GM21528 (cell line): ENCODE measurements at regions not wholly inside any gene's neighbourhood (a gene's known extent, or its start where the extent isn't known, plus 50 kb on each side); places are given as distances from the start of the nearest gene placed in this dataset.
A peak's percentile ranks its signal among the peaks of the same experiment; 100 is the strongest.

ENCODE experiments used
- ATAC-seq: cut with Tn5 transposase; IDR thresholded peaks from one replicate; pipeline ENCODE4 v1.9.1; 2021; ENCODE audit warnings: mild to moderate bottlenecking, moderate library complexity; ENCODE audit not compliant: unreplicated experiment, low FRiP score

DNA sequence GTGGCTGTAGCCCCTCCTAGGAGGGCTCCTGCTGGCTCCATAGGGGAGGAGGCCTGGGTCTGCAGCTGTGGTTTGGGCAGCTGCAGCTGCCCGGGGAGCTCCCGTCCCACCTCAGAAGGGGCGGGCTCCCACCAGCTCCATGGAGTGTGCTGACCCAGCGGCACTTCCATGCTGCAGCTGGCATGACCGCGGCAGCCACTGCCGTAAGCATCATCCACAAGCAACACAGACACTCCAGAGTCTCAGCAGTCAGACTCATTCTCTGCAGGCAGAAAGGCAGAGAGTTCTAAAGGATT, 660.1 kb upstream of the RAB6C start:
- ATAC-seq = no peak

DNA sequence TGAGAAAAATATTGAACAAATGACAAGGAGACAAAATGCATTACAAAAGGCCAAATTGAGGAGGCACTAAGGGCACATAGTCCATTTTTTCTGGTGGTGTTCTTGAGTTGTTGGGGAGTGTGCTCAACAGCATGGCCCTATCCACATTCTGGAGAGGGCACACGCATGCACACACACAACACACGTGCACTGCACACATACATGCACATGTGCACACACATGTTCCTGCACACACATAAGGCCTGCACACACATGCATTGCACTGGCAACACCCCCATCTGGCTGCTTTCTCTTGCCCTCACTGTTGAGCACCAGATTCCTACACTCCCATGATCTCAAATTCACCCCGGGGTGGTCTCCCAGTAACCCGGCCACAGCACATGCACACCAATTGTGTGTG, 659.2 kb upstream of the RAB6C start:
- ATAC-seq = no peak

DNA sequence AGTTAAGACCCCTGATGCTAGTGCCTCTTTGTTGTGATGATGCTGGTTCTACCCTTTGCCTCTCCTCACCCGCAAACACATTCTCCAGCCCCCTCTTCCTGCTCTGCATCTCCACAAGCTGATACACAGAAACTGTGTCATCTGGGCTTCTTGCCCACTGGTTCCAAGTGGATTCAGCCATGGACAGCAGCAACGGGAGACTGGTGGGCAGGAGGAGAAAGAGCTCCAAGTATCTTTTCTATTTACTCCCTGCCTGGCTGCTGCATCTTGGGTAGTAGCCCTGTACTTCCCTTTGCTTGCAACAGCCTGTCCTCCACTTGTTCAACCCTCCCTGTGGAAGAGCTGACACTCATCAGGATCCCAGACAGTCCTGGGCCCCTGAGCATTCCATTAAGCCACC, 655.1 kb upstream of the RAB6C start:
- ATAC-seq = no peak

DNA sequence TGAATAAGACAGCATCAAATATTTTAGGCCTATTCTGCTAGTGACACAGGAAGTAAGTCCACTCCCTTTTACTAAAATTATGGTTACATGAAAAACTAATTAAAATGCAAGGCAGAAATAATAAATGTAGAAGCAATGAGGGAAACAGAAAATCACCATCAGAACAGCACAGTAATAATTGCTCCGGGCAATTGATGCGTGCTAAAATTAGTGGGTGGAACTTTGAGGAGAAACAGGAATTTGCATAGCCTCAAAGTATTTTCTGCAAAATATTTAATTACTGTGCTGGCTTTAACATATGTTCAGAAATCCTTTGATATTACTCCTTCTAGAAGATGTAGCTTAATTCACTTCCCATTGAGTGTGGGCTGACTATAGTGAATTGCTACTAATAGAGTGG, 654.3 kb upstream of the RAB6C start:
- no peak for ATAC-seq

DNA sequence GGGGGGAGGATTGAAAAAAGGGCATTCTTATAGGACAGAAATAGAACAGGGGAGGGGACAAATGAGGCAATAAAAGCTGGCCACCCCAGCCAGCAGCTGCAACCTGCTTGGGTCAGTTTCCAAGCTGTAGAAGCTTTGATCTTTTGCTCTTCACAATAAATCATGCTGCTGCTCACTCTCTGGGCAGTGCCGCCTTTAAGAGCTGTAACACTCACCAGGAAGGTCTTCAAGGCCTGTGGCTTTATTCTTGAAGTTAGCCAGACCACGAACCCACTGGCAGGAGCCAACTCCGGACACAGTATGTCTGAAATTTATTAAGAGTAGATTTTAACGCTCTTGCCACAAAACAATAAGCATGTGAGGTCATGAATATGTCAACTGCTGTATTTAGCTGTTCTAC, 649.9 kb upstream of the RAB6C start:
- ATAC-seq = no peak

DNA sequence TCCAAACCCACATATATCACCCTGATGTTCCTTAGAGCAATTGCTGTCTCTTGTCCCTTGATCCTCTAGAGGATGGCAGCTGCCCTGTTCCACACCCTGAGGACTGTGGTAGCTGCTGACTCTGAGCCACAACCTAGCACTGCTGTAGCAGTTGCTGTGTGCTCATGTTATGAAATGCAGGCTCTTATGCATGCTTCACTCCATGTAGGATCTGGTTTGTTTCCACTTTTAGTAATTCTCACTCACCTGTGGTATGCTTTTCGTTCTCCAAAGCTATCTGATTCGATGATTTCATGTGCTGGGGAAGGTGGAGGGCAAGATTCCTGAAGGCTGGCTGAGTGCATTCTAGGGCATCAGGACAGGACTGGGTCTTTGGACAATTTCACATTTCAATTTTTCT, 649.0 kb upstream of the RAB6C start:
- no peak for ATAC-seq

DNA sequence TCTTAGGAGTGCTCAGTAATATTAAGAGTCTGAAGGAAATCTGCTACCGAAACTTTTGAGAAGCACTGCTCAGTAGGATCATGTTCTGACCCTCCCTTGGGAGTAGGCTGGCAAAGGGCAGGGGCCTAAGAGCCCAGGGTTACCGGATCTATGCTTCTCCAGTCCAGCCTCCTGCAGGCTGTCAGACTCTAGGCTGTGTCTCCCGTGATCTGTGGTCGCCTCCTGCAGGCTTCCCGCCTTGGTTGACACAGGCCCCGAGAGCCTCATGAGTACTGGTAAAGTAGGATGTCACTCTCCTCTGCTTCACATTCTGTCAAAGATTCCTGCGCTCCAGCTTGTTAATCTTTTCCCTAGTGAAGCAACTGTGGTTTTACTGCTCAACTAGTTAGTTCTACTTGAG, 647.8 kb upstream of the RAB6C start:
- ATAC-seq = no peak

DNA sequence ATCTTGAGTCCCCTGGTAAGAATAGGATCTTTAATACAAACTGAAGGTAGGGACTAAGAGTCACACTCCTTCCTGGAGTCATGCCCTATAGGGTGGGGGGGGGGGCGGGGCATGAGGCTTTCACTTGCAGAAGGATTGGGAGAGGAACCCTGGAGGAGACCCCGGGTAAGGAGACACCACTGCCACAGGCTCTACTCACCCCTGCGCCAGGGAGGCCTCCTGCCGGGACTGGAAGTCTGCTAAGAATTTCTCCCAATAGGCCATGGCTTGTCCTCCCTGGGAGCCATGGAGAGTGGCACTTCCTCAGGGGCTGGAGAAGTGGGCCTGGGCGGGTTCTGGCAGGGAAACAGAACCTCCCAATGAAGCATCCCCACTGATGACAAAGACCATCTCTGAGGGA, 645.3 kb upstream of the RAB6C start:
- no peak for ATAC-seq

DNA sequence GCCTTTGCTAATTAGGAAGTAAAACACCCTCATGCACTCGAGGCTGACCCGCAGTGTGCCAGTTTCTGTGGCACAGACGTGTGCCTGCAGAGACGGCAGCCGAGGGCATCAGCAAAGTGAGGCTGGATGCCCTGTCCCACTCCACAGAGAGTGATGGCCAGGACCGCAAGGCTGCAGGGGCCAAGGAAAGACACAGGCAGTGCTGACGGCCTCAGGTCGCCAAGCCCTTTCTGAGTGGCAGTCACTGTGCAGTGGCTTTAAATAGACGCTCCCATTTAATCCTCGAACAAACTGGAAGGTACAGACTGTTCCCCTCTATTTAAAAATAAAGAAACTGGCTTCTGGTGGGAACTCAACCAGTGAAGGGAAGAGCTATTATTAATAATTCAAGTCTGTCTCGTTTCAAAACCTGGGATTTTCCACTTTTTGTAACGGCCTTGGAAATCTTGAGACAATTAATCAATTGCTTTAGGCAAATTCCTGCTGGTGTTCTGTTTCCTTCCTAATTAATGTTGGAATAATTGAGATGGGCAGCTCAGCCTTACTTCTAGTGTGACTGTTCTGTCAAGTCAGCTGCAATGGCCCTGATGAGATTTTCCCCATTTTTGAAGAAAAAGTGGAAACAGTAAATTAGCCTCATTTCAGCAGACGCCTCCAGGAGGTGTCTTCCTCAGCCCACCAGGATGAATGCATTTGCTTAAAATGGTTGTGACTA, 644.6 kb upstream of the RAB6C start:
- ATAC-seq = no peak

DNA sequence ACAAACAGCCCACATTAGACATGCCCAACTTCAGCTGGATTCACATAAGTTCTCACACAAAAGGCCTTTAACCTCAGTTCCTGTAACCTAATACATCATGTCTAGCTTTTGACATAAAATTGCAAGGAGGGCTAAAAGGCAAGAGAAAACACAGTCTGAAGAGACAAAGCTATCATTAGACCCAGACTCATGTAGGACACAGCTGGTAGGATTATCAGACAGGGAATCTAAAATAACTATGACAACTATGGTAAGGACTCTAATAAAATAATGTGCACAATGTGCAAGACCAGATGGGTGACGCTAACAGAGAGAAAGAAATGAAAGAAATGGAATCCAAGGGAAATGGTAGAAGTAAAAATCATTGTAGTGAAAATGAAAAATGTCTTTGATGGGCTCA, 643.2 kb upstream of the RAB6C start:
- no peak for ATAC-seq

DNA sequence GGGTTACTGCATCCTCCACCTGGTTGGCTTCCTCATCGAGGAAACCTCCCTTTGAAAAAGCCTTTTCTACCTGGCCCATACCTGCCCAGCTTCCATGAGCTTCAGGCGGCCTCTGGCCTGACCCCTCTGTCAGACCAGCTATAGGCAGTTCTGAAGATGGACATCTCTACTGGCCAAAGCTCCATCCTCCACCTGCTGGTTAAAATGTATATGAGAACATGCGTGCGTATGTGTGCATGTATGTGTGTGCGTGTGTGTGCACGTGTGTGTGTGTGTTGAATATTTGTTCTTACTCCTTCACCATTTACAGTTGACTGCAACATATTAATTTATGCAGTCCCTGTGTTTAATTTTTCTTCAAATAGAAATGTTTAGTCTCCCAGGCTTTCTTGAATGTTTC, 642.4 kb upstream of the RAB6C start:
- ATAC-seq = no peak

DNA sequence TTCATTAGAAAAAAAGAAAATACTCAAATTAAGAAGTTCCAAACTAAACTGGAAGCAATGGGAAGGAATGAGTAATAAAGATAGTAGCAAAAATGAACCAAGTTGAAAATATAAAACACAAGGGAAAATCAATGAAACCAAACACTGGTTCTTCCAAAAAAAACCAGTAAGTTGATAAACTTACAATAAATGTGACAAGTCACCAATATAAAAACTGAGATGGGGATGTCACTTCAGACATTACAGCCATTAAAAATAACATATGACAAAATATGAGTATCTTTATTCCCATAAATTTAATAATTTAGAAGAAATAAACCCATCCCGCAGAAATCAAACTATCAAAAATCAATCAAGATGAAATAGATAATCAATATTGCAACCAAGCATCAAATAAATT, 633.9 kb upstream of the RAB6C start:
- no peak for ATAC-seq

DNA sequence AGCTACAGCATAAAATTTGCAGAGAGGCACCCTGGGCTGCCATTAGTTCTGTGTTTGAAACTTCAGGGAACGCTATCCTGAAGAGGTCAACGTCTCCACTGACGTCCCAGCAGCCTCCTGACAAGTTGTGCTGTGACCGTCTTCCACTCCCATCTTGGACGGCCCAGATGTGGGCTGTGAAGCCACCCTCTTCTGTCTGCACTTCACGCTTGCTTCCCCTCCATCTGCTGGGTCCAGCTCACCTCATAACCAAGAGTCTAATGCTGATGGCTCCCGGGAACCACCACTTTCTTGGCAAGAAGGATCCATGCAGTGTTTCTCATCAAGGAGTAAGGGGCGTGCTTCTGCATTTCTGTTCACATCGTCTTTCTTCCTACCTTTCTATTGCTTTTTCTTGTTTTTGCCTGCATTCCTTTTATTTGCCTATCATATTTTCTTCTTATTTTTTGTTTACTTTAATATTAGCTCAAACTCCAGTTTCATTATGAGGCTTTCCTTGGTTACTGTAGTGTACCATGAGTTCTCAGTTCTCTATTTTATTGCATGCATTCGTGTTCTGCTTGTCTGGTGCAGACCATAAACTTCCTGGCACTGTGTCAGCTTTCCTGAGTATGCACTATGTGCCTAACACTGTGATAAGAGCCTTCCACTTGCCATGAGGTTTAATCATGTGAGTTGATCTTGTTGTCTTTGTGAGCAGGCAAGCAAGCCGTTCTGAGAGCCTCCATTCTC, 631.8 kb upstream of the RAB6C start:
- peak; percentile 99 for ATAC-seq

DNA sequence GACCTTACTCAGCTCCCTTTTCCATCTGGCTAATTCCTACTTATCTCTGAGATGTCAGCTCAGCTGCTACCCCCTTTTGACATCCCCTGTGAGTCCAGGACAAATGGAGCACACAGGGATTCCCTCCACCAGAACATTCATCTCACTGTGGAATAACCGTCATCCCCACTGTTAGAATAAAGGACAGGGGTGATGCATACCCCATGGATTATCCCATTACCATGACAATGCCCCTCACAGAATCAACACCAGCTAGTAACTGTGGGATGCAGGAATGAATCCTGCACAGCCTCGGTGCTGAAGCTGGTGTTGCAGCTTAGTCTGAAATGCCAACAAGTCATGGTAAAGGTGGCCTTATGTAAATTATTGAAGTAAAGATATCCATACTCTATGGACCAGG, 624.8 kb upstream of the RAB6C start:
- ATAC-seq = no peak

DNA sequence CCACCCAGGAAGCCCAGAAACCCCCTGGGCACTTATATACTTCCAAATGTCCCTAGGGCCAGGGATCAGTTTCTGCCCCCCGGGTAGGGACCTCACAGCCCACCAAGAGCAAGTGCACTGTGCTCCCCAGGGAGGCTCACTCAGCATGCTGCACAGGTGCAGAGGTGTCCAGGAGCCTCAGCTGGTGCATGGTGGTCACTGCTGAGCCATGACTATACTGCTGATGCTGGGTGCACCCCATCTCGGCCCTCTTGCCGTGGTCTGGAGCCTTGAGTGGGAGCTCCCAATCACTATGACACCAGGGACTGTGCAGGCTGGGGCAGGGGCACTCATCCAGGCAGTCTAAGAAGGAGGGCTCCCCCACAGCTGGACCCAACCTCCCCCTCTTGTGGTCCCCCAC, 617.8 kb upstream of the RAB6C start:
- no peak for ATAC-seq

DNA sequence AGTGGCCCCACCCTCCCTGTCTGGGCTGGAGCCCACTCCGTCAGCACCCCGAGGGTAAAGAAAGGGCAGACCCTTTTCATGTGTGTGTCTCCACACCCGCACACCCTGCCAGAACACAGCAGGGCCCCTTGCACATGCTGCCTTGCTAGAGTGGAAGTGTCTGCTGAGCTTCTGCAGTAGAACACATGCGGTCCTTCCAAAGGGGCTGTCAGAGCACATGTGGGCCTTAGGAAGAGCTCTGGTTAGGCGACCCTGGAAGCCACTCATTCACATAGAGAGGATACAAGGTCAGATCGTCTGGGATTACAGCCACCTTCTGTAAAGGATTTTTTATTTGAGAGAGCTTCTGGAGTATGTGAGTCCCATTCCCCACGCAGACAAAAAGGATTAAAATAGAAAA, 613.2 kb upstream of the RAB6C start:
- no peak for ATAC-seq

DNA sequence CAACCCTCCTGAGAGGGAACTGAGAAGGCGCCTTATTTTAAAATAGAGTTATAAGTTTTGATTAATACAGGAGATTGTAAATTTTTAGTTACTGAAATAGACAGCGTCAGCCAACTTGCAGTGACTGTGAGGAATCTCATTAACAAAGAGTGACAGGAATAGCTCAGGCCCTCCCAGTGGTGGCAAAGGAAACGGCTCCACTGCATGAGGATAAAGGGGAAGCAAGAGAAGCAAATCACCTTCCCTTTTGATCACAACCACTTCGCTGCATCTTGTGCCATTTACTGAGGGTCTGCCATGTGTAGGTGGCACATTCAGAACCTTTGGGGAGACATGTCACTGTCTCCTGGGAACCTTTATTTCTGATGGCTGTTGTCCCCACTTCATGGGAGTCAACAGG, 612.4 kb upstream of the RAB6C start:
- no peak for ATAC-seq

DNA sequence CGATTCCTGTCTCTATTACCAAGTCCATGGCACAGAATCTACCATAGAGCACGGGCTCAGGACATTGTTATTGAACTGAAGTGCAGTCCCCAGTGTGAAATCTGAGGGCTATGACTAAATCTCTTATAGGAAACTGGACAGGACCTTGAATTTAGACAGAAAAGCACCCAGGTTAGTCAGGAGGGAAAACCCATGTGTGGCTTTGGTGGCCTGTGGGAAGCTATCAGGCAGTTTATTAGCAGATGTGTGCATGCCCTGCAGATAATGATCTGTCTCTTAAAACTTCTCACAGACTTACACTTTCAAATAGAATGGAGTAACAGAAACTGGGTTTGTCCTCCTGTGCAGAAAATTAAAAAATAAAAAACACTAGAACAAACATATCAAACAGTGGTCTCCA, 610.0 kb upstream of the RAB6C start:
- ATAC-seq = no peak

DNA sequence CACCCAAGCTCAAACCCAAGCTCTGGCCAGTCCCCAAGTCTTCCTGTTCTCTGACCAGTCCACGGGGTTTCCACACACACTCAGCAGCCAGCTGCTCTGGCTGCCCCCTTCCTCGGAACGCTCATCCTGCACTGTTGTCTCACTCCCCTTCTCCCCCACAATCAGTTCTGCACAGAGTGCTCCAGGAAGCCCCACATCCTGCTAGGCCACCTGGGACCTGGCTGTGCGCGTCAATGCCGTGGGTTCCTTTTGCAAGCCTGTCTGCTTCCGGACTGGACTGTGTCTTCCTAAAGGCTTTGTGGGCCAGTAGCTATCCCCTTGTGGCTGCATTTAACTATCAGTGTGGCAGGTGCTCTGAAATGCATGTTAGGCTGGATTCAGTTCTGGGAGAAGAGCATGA, 605.0 kb upstream of the RAB6C start:
- no peak for ATAC-seq

DNA sequence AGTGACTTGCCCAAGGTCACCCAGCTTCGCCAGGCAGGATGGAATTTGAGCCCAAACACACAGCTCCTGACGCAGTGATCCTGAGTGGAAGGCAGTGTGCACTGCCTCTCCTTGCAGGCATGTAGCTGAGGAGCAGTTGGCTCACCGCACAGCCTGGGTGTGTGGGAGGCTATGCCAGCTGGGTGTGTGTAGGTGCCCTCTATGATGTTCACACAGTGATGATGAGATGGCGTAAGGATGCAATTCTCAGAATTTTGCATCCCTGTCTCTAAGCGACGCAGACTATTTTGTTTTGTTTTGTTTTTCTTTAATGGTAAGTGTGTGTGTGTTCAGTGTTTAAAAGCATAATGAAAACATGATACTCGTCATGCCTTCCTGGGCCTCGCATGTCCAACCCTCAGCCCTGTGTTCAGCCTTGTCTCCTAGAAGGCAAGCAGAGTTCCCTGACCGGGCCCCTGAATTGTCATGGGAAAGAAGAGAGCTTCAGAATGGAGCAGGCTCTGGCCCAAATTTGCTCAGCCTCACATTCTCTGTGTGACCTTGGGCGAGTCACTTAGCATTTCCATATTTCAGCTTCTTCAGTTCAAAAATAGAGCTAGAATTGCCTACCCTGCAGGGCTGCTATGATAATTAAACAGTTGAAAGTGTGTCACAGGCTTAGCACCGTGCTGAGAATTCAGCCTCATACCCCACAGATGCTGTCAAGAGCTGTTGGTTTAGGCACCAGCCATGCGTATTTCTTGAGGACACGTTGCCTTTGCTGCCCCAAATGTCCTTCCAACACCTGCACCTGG, 603.6 kb upstream of the RAB6C start:
- ATAC-seq = no peak

DNA sequence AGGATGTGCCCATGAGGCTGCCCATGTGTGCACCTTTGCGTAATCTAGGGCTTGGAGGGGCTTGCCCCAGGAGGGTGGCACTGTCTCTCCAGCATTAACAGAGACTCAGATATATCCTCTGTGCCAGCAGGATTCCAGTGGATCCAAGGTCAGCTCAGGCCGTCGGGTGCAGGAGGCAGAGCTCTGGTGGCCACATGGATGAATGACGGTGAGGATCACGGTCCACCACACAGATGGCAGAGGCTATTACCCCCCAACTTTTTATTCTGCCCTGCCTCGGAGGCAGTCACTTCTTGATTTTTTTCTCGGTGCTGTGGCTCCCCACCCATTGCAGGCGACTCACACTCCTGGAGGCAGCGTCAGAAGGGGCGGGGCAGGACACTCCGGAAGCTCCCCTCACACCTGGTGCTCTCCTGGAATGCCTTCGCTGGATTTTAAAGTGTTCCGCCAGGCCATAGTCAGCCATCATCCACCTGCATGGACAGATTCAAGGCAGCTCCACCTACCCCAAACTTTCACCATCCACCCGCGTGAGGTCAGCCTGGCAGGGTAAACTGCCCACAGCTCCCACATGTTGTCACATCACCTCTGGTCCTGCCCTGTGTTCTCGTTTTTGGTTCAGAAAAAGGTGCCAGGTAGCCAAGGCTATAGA, 602.9 kb upstream of the RAB6C start:
- no peak for ATAC-seq
